Endothelial cell of umbilical vein (primary cell): ENCODE measurements at regions not wholly inside any gene's neighbourhood (a gene's known extent, or its start where the extent isn't known, plus 50 kb on each side); places are given as distances from the start of the nearest gene placed in this dataset.

Experiments
- BruUV-seq: library from RNA; stranded (reverse); fragments of 400-500 nt; replicated peaks from 2 replicates; lab custom pipeline; 2021; lab: Mats Ljungman, UMichigan
- CTCF ChIA-PET: fragments of 300-600, 350-600 bp; sonication (Branson Sonifier 250); formaldehyde crosslinking; loops from one replicate; lab custom pipeline; 2021; ENCODE audit warnings: antibody characterized with exemption, inconsistent platforms; lab: Charles Lee
- POLR2A ChIA-PET: fragments of 300-600, 350-600 bp; sonication (Branson Sonifier 250); formaldehyde crosslinking; loops from one replicate; lab custom pipeline; 2021; ENCODE audit warnings: antibody characterized with exemption, inconsistent platforms; lab: Charles Lee
- DNase-seq: peaks from one replicate; pipeline ENCODE4 v3.0.0-alpha.2; 2011; ENCODE audit warnings: low read depth, low spot score
- FAIRE-seq: peaks from 2 replicates; lab custom pipeline; 2011; peaks lifted over from hg19 to GRCh38; lab: Jason Lieb, UNC
- H2AFZ ChIP-seq: 2 replicates; pipeline ENCODE4 v1.6.0; 2012; ENCODE audit warnings: low read depth, low read length, control low read depth, inconsistent platforms
- H3K27ac ChIP-seq: 2 replicates; pipeline ENCODE4 v1.5.1; 2011; ENCODE audit warnings: low read depth, mild to moderate bottlenecking, control low read depth, low read length, moderate library complexity; ENCODE audit not compliant: insufficient read depth
- H3K27me3 ChIP-seq, 2 experiments: 2 replicates each; pipeline versions ENCODE4 v1.6.0 to v1.6.1; 2011; ENCODE audit warnings: low read length in 2 of 2, mixed read lengths in 1 of 2; ENCODE audit not compliant: control insufficient read depth in 2 of 2, insufficient read depth in 2 of 2
- H3K36me3 ChIP-seq, 2 experiments: 2 replicates in 1 of 2; 3 replicates in 1 of 2; pipeline ENCODE4 v1.5.1; 2011; ENCODE audit warnings: low read length in 2 of 2, mild to moderate bottlenecking in 1 of 2, moderate library complexity in 1 of 2; ENCODE audit not compliant: control insufficient read depth in 2 of 2, insufficient read depth in 2 of 2; ENCODE audit errors: extremely low read depth in 1 of 2
- H3K4me1 ChIP-seq: 3 replicates; pipeline ENCODE4 v1.5.1; 2011; ENCODE audit warnings: mild to moderate bottlenecking, low read length; ENCODE audit not compliant: control insufficient read depth, insufficient read depth; ENCODE audit errors: extremely low read depth
- H3K4me2 ChIP-seq: 2 replicates; pipeline ENCODE4 v1.6.1; 2011; ENCODE audit warnings: low read length, control low read depth, mixed read lengths; ENCODE audit not compliant: insufficient read depth
- H3K4me3 ChIP-seq, 3 experiments: fragments of 200-600 bp in 1 of 3; sonication (generic), shearing (Covaris generic) in 1 of 3; replicated peaks in 1 of 3; 2 replicates each; pipeline ENCODE4 v1.5.1; 2011 to 2016; ENCODE audit warnings: control low read depth in 3 of 3, low read length in 3 of 3, mild to moderate bottlenecking in 2 of 3, inconsistent platforms in 1 of 3, low read depth in 1 of 3, moderate library complexity in 1 of 3; ENCODE audit not compliant: insufficient read depth in 1 of 3
- H3K79me2 ChIP-seq: 2 replicates; pipeline ENCODE4 v1.6.0; 2012; ENCODE audit warnings: low read length, inconsistent platforms; ENCODE audit not compliant: control insufficient read depth, insufficient read depth
- H3K9ac ChIP-seq: replicated peaks from 2 replicates; pipeline ENCODE3; 2011; ENCODE audit warnings: low read length, control low read depth; ENCODE audit not compliant: insufficient read depth; ENCODE audit errors: extremely low read depth
- H3K9me1 ChIP-seq: replicated peaks from 3 replicates; pipeline ENCODE4 v1.6.0; 2011; ENCODE audit warnings: mild to moderate bottlenecking, low read length; ENCODE audit not compliant: control insufficient read depth, insufficient read depth; ENCODE audit errors: extremely low read depth
- H3K9me3 ChIP-seq: replicated peaks from 2 replicates; pipeline ENCODE4 v1.5.1; 2012; ENCODE audit warnings: low read length, inconsistent platforms; ENCODE audit not compliant: control insufficient read depth, insufficient read depth
- H4K20me1 ChIP-seq: replicated peaks from 2 replicates; pipeline ENCODE3; 2011; ENCODE audit warnings: mild to moderate bottlenecking, low read length; ENCODE audit not compliant: control insufficient read depth, insufficient read depth; ENCODE audit errors: extremely low read depth
- CTCF ChIP-seq, 2 donors: IDR thresholded peaks; 1 replicate in 1 of 2; 2 replicates in 1 of 2; pipeline ENCODE4 v1.5.1; 2011; ENCODE audit warnings: low read length in 2 of 2, mild to moderate bottlenecking in 2 of 2, moderate library complexity in 2 of 2, control low read depth in 1 of 2, inconsistent platforms in 1 of 2, low read depth in 1 of 2; ENCODE audit not compliant: insufficient read depth in 1 of 2; ENCODE audit errors: extremely low read depth in 1 of 2
- EZH2 ChIP-seq: IDR thresholded peaks from 2 replicates; pipeline ENCODE4 v1.6.1; 2012; ENCODE audit warnings: borderline replicate concordance, low read depth, mild to moderate bottlenecking, moderate library complexity, low read length, inconsistent platforms; ENCODE audit not compliant: severe bottlenecking
- FOS ChIP-seq: IDR thresholded peaks from 2 replicates; pipeline ENCODE4 v1.6.1; 2011; ENCODE audit warnings: mild to moderate bottlenecking, low read length, moderate library complexity, borderline replicate concordance; ENCODE audit not compliant: insufficient read depth
- GATA2 ChIP-seq: IDR thresholded peaks from 2 replicates; pipeline ENCODE4 v1.7.0; 2011; ENCODE audit warnings: low read depth, mild to moderate bottlenecking, moderate library complexity, mixed read lengths, low read length; ENCODE audit not compliant: insufficient read length, insufficient read depth
- JUN ChIP-seq: IDR thresholded peaks from 2 replicates; pipeline ENCODE4 v1.6.1; 2011; ENCODE audit warnings: borderline replicate concordance, low read depth; ENCODE audit not compliant: insufficient read length, insufficient read depth
- MAX ChIP-seq: IDR thresholded peaks from 2 replicates; pipeline ENCODE4 v1.6.1; 2011; ENCODE audit not compliant: insufficient read depth, insufficient read length
- MYC ChIP-seq: IDR thresholded peaks from one replicate; pipeline ENCODE4 v1.6.1; 2011; ENCODE audit warnings: mild to moderate bottlenecking, low read depth, low read length
- POLR2A ChIP-seq: IDR thresholded peaks from 2 replicates; pipeline ENCODE4 v1.6.1; 2012; ENCODE audit warnings: low read depth, mild to moderate bottlenecking, control low read depth, low read length
- POLR2AphosphoS5 ChIP-seq: IDR thresholded peaks from 2 replicates; pipeline ENCODE4 v1.6.1; 2012; ENCODE audit warnings: low read depth, mild to moderate bottlenecking, control low read depth, low read length, moderate library complexity; ENCODE audit not compliant: insufficient read depth
- dilution Hi-C: fragments of 300-500 bp; cut with MboI; formaldehyde crosslinking; loops from one replicate; pipeline ENCODE4 v1.15.0; 2019; ENCODE audit warnings: low sequenced_read_pairs; ENCODE audit not compliant: extremely low pct_ligation_motif_present
- intact Hi-C: fragments of 100-400 bp; cut with micrococcal nuclease; formaldehyde crosslinking; loops from one replicate; pipeline ENCODE4 v1.10.0; 2022

DNA sequence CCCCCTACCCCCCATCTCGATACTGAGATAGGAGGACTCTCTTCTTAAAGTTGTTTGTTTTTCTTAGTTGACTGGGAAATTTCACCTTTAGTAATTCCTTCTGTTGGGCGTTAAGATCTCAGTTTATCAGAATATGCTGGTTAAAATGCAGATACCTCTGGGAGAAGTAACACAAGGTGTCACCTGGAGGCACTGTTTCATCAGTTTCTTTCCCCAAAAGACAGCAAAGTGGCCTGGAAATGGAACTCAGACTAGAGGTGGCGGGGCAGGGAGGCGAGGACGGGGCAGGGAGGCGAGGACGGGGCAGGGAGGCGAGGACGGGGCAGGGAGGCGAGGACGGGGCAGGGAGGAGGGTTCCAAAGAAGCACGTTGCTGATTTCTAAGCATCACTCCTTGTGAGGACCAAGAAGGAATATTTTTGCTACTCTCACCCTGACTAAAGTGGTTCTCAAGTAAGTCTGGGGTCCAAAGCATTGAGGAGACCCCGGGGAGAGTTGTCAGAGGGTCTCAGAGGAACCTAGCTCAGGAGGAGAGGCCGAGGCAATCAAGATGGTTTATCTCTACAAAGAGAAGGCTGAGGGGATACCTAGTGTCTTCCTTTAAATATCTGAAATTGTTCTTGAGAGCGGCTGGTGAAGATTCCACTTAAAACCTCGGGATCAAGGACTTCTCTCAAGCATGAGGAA, 147.0 kb upstream of the B3GAT1 start:
- no peak overlapping the region for H3K27ac ChIP-seq
- no peak overlapping the region for H2AFZ ChIP-seq
- TF ChIP-seq FOS (no peak), MYC (no peak), POLR2AphosphoS5 (no peak)
- dilution Hi-C loops: no loop called here
- H3K9me1 ChIP-seq: no peaks in the 10 kb centered on the region
- H4K20me1 ChIP-seq: no peaks in the 10 kb centered on the region
- H3K4me1 ChIP-seq: no peaks in the 10 kb centered on the region
- POLR2A ChIA-PET: no interaction called here
- FAIRE-seq (no peak), DNase-seq (no peak)
- intact Hi-C loops: no loop called here
- H3K4me3 ChIP-seq: no peak overlapping the region
- CTCF ChIA-PET: no interaction called here
- H3K79me2 ChIP-seq: no peaks in the 10 kb centered on the region
- H3K4me2 ChIP-seq: no peak overlapping the region
- no peaks in the 10 kb centered on the region for H3K9me3 ChIP-seq
- H3K27me3 ChIP-seq: no peaks in the 10 kb centered on the region
- no peaks in the 10 kb centered on the region for H3K36me3 ChIP-seq
- BruUV-seq: no TSS peak
- H3K9ac ChIP-seq: no peak overlapping the region

DNA sequence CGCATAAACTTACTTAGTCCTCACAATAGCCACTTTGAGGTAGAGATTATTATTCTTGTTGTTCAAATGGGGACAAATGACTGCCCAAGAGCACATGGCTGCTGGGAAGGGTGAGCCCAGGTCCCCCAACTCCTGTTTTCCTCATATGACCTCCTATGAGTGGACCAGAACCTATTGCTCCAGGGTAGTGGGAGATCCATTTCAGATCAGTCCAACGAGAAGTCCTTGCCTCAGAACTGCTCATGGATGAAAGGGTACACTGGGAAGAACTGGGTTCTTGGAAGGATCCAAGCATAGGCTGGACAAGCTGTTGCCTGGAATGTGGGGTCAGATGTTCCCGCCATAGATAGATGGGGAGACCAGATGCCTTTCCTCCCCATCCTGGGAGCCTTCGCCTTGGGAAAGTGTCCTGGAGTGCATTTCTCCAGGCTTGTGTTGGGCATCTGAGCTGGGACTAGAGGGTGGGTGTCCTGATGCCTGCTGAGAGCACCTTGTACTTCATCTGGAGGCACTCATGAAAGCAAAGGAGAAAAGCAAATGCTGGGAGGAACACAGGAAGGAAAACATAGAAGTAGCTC, 146.3 kb upstream of the B3GAT1 start:
- Histone ChIP-seq H4K20me1 (no peaks in the 10 kb centered on the region), H3K36me3 (no peaks in the 10 kb centered on the region), H3K4me2 (no peak overlapping the region), H3K79me2 (no peaks in the 10 kb centered on the region), H2AFZ (no peak overlapping the region), H3K27me3 (no peaks in the 10 kb centered on the region), H3K9ac (no peak overlapping the region), H3K4me1 (no peaks in the 10 kb centered on the region), H3K27ac (no peak overlapping the region), H3K9me1 (no peaks in the 10 kb centered on the region), H3K4me3 (no peak overlapping the region), H3K9me3 (no peaks in the 10 kb centered on the region)
- dilution Hi-C loops (no loop called here), intact Hi-C loops (no loop called here)
- no peak for TF ChIP-seq JUN
- no peak for TF ChIP-seq EZH2
- TF ChIP-seq MAX: no peak
- TF ChIP-seq MYC: no peak
- TF ChIP-seq CTCF (IDR thresholded peaks at IDR 0.05; ENCODE audit: extremely low read depth in 1 of 2, insufficient read depth in 1 of 2, low read depth in 1 of 2, low read length in 2 of 2): no peak
- TF ChIP-seq POLR2A: no peak
- TF ChIP-seq FOS: no peak
- TF ChIP-seq POLR2AphosphoS5: no peak
- no peak for TF ChIP-seq GATA2
- CTCF ChIA-PET: no interaction called here
- FAIRE-seq: no peak
- POLR2A ChIA-PET: no interaction called here
- DNase-seq: no peak
- no TSS peak for BruUV-seq
